HG02798 (cell line): ENCODE measurements at regions not wholly inside any gene's neighbourhood (a gene's known extent, or its start where the extent isn't known, plus 50 kb on each side); places are given as distances from the start of the nearest gene placed in this dataset.
"Not testable (repeated sequence)": the region's sequence is repeated elsewhere in the genome, so short reads cannot be mapped to it uniquely, and the experiment has no call there.

ENCODE experiments used
- ATAC-seq: cut with Tn5 transposase; IDR thresholded peaks from one replicate; pipeline ENCODE4 v1.9.1; 2021; ENCODE audit warnings: mild to moderate bottlenecking; ENCODE audit not compliant: unreplicated experiment, poor library complexity

DNA sequence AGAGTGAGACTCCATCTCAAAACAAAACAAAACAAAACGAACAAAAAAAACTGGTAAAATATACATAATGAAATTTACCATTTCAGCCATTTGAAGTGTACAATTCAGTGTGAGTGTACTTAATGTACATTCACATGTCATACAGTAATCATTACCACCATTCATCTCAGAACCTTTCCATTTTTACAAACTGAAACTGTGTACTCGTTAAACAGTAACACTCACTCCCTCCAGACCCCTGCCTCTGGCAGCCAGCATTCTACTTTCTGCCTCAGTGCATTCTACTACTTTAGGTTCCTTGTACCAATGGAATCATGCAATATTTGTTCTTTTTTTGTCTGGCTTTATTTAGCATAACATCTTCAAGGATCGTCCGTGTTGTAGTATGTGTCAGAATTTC lies 87.5 kb upstream of the CRYM start:
- ATAC-seq: peak; percentile 42

DNA sequence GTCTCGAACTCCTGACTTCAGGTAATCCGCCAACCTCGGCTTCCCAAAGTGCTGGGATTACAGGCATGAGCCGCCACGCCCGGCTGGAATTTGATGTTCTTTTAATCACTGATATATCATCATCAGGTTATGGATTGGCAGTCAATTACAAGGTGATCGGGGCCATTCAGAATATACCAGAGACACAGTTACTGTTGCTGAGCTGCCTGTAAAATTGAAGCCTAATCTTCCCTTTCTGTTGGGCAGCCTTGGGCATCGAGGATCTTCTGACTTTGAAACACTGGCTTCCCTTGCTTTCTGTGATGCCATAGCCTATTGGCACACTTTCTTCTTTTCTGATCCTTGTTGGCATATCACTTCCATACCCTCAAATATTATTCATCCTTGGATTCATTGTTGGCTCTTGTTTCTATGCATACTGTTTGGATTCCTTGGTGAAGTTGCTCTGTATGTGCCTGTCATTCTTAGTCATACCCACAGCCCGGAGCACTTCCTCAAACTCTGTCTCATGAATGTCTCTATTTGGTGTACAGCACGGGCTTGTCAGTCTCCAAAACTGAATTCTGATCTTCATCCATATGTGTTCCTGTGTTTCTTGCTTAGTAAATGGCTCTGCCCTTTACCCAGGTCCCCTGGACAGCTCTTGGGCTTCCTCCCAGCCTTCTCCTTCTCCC lies 85.6 kb upstream of the CRYM start:
- ATAC-seq: peak; percentile 20

DNA sequence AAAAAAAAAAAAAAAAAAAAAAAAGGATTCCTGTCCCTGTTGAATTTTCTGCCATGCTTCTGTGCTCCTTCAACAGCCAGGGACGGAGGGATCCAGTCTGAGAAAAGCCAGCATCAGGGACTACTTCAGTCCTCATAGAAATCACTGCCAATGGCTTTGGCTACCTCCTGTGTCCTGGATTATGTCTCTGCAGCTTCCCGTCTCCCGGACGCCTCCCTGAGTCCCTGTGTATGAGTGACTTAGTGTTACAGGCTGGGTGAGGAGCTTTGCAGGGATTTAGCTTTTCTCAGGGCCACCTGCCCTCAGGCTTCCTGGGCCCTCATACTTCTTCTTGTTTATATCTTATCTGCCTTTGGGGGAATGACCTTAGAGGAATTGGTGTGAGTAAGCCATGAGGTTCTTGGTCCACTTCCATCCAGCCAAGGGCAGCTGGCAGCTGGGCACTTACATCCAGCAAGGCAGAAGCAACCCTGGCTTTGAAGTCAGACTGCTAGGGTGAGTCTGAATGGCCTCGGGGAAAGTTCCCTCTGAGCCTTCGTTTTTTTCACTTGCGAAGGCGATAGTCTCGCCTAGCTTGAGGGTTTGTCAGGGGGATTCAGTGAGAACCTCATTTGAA lies 83.6 kb upstream of the CRYM start:
- ATAC-seq: not testable (repeated sequence)

DNA sequence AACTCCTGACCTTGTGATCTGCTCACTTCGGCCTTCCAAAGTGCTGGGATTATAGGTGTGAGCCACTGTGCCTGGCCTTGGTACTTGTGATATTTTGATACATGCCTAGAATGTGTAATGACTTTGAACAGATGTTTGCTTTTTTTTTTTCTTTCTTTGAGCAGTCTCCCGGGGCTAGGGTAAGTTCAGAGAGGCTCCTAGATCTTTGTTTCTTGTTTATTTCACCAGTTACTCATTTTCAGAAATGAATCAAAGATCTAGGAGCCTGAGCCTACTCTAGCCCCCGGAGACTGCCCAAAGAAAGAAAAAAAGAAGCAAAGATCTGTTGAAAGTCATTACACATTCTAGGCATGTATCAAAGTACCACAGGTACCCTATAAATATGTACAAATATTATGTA lies 83.0 kb upstream of the CRYM start:
- ATAC-seq: not testable (repeated sequence)

DNA sequence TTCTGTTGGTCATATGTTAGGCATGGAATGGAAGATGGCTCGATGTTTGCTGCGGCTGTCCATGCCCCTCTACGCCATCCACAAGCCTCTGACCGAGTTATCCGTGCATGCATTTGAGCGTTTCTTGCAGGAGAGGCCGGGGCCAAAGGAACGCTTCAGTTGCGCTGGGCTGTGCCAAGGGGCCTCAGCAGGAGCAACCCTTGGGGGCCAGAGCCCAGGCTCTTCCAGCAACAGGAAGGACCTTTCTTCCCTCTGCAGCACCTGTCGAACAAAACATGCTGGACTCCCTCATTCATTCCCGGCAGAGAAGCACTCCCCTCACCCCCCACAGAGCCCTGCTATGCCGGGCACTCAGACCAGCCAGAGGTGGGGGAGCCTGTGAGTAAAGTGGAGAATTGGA lies 81.4 kb upstream of the CRYM start:
- not testable (repeated sequence) for ATAC-seq

DNA sequence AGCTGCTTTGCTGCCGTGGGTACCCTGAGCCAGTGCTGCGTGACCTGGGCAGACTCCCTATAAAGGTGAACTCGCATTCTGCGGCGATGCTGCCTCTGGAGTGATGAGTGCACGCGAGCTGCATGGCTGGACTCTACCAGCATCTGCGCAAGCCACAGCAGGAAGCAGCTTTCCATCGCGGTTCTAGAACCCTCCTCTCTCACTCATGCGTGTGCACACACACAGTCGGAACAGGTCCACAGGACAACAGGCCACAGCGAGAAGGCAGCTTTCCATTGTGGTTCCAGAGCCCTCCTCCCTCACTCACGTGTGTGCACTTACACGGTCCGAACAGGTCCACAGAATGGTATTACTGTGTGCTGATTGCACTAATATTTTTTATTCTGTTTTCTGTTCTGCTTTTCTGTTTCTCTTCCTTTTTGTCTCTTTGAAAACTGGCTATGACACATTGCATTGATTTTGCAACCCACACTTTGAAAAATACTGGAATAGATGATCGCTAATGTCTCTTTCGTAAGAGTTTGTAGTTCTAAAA lies 80.2 kb upstream of the CRYM start:
- ATAC-seq: peak; percentile 49

DNA sequence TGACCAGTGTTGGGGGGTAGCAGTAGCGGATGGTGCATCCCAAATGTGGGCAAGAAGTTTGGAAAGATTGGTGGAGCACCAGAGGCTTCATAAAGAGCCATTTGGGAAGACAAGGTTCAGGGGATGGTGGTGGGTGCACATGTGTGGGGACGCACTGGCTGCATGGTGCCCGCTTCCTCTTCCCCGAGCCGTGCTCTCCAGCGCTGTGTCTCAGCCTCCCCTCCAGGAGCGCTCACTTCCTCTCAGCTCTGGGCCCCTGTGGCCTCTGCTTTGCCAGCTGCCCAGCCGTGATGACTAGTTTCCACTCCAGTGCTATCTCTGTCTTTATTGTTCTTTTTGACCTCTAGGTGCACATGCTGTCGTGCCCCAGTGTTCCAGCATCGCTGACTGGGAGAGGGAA lies 78.2 kb upstream of the CRYM start:
- not testable (repeated sequence) for ATAC-seq

DNA sequence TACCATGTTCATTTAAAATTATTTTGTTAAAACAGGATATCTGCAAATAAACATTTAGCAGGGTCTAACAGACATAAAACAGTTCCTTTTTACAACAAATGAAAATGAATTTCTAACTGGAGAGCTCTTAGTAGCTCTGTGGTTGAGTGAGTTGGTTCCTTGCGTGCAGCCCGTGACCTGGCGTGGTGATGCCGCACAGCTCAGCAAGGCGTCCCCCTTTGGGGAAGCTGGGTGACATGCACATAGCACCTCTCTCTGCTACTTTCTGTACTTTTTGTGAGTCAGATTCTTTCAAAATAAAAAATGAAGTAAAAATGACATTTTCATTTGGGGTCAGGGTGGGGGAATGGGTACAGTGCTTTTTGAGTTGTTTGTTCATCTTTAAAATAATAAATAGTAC lies 73.3 kb upstream of the CRYM start:
- not testable (repeated sequence) for ATAC-seq

DNA sequence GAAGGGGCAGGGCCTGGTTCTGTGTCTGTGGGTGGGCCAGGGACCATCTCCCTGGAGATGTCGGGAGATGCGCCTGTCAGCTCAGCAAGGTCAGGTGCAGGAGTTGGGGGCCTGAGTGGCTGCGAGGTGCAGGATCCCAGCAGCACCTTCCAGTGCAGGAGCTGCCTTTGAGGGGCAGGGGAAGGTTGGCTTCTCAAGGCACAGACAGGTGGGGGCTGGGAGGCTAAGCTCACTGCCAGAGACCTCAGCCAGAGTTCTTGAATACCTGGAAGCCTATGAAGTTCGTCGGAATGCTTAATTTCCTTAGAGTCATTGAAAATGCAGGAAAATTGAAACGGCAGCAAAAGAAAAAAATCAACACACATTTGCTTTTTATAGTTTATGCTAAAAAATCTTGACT lies 72.8 kb upstream of the CRYM start:
- not testable (repeated sequence) for ATAC-seq

DNA sequence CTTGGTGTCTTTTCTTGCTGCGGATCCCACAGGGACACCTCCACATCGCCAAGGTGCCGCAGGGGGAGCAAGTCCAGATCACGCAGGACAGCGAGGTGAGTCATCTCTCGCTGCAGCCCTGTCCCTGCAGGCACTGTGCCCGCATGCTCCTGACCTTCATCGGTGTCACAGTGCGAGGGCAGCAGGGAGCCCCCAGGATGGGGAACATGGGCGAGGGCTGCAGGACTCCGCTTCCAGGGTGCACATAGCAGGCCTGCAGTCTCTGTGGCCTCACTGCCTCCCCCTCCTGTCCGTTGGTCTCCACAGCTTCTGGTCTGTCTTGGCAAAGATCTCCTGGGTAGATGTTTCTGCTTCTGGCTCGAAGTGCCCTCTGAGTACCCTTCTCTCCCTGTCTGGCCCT lies 71.2 kb upstream of the CRYM start:
- not testable (repeated sequence) for ATAC-seq

DNA sequence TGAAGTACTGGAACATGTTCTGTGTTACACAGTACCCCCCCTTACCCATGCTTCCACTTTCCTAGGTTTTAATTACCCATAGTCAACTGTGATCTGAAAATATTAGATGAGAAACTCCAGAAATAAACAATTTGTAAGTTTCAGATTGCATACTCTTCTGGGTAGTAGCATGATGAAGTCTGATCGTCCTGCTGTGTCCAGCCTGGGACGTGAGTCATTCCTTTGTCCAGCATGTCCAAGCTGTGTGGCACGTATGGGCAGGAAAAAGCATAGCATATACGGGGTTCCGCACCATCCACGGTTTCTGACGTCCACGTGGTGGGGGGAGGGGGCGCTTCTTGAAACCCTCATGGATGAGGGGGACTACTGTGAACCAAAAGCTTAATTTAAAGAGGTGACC lies 70.7 kb upstream of the CRYM start:
- not testable (repeated sequence) for ATAC-seq

DNA sequence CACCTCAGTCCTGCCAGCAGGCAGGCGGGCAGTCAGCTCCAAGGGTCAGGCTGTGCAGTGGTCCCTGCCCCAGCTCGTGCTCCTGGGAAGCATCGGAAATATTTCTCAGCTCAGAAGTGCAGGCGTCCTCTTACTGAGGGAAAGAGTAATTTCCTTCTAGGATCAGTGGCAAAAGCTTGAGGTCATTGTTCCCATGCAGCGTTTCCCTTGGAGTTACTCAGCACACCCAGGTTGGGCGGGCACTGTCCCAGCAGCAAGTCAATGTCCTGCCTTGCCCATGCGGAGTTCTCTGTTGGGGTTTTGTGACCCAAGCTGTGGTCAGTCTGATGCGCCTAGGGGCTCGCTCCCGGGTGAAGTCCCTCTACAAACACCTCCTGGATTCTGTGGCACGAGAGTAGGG lies 69.4 kb upstream of the CRYM start:
- not testable (repeated sequence) for ATAC-seq

DNA sequence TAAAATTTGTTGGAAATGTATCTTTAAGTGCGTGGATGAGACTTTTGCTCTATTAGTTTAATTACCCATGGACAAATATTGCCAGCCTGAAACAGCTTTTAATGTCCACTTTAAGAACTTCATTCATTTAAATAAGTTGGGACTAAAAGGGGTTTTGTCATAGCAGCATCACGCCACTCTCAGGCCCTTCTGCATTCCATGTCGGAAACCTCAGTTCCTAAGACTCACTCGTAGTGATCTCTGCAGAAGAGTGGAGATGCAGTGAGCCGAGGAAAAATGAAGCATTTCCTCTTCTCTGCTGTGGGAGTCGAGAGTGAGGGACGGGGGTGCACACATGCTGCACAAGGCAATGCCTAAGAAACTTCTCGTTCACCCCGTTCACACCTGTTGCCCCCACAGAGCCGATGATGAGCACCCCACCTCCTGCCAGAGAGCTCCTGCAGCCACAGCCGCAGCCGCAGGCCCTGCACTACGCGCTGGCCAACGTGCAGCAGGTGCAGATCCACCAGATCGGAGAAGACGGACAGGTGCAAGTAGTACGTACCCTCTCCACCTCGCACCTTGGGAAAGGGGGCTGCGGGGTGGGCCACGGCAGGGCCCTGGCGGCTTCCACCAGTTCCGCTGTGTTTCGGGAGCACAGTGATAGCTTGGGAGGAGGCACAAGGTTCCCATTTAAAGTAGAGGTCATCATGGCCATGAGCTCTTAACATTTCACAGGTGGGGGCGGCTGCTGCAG lies 68.8 kb upstream of the CRYM start:
- ATAC-seq: not testable (repeated sequence)

DNA sequence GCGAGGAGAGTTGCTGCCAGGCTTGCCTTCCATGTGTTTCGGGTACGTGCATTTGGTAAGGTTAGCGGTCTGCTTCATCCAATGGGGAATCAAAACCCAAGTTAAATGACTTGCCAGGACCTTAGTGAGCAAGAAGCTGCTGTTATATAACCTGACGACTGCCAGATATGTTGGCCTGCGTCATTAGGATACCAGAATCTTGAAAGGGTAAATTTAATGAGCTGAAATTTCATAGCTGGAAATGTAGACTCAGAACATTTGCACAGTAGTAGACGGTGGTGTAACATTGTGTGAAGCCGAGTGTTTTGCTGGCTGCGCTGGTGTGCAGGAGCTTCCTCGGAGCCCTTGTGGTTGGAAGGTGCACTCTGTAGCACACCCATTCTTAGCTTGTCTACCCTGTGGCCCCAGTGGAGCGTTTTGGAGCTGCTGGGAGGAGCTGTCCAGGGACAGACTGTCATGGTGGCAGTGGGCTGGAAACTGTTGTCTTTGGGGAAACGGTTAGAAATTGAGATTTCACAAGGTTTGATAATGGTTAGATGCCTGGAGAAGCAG lies 66.3 kb upstream of the CRYM start:
- ATAC-seq: not testable (repeated sequence)

DNA sequence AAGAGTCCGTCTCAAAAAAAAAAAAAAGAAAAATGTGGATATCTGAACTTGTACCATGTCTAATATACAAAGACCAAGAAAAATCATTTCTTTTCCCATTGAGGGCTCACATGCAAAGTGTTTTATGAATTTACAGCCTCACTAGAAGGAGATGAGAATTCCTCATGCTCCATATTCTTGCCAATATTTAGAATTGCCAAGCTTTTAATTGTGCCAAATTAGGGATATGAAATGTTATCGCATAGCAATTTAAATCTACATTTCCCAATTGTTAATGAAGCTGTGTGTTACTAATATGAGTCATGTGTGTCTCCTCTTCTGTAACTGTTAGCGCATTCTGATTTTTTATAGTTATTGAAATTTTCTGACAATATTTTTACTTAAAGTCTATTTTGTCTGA lies 63.0 kb upstream of the CRYM start:
- no peak for ATAC-seq

DNA sequence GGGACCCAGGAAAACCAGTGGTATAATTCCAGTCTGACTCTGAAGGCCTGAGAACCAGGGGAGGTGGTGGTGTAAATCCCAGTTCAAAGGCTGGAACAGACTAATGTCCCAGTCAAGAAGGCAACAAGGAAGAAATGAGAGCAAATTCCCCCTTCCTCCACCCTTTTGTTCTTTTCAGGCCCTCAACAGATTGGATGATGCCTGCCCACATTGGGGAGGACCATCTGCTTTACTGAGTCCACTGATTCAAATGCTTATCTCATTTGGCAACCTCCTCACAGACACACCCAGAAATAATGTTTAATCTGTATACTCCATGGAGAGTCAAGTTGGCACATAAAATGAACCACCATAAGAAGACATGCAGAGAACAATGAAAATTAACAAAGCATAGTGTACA lies 61.9 kb upstream of the CRYM start:
- no peak for ATAC-seq

DNA sequence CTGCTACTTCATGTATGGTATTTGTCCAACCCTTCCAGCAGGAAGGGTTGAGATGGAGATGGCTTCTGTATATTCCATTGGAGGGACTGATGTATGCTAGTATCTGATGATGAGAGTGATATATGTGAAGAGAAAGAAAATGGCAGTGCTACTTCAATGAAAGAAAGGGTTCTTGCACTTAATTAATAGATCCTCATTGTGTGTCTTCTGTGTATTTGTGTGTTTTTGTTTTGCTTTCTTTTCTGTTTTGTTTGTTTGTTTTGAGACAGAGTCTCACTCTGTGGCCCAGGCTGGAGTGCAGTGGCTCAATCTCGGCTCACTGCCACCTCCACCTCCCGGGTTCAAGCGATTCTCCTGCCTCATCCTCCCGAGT lies 61.2 kb upstream of the CRYM start:
- ATAC-seq: no peak

DNA sequence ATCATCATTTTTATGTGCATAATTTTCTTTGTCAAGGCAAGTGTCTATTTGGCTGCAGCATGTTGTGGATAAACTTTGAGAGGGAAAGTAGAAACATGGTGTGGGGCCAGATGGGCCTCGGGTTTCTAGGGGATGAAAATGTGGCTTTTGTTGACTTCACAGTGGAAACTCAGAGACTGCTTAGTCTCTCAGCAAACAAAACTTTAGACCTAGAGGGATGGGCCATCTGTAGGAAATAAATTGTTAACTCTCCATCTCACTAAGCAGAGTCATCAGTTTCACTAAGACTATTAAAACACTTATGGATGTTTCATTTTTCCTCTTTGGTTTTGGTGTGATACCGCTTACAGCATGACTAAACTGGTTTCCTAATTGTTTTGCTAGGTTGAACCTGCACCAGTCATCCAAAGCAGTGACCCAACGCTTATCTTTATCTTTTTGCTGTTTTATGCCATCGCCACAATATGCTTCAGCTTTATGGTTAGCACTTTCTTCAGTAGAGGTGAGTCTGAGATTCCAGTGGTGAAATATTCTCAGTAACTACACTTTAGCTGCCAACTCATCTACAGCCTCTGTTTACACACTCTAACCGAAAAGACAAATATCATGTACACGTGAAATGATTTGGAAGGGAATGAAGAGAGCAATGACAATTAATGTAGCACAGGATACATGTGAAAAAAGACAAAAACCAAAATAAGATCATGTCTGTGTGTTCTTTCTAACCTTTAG lies 60.6 kb upstream of the CRYM start:
- no peak for ATAC-seq

DNA sequence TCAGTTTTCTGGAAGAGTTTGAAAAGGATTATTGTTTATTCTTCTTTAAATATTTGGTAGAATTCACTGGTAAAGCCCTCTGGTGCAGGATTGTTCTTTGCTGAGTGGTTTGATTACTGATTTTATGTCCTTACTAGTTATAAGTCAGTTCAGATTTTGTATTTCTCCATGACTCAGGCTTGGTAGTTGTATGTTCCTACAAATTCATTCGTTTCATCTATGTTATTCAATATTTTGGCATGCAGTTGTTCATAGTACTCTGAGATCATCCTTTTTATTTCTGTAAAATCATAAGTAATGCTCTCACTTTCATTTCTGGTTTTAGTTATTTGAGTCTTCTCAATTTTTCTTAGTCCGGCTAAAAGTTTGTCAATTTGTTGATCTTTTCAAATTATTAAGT lies 58.1 kb upstream of the CRYM start:
- no peak for ATAC-seq
